HG03196 (cell line): ENCODE measurements at regions not wholly inside any gene's neighbourhood (a gene's known extent, or its start where the extent isn't known, plus 50 kb on each side); places are given as distances from the start of the nearest gene placed in this dataset.
"Not testable (repeated sequence)": the region's sequence is repeated elsewhere in the genome, so short reads cannot be mapped to it uniquely, and the experiment has no call there.

ENCODE experiments used
- ATAC-seq: cut with Tn5 transposase; IDR thresholded peaks from one replicate; pipeline ENCODE4 v1.9.1; 2021; ENCODE audit not compliant: unreplicated experiment

DNA sequence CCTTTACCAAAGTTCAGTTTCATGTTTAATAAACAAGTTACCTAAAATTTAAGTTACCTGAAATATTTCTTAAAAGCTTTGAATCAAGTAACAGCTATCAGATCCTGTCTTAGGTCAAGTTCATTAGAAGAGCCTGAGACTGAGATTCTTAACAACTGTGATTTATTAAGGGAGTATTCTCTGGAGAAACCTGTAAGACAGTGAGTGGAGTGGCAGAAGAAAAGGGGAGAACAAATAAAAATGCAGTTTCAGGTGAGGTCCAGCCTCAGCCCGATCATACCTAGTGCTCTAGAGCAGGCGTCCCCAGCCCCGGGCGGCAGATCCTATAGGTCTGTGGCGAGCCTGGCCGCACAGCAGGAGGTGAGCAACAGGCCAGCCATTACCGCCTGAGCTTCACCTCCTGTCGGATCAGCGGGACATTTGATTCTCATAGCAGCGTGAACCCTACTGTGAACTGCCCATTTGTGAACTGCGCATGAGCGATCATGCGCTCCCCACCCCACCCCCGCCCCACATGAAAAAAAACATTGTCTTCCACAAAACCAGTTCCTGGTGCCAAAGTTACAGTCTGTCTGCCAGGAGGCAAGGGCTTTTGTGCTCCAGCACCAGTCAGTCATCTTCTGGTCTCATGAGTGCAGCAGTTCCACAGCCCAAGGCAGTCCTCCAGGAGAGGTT, 59.2 kb upstream of the ADGRB3 start:
- no peak for ATAC-seq

- ATAC-seq = peak; percentile 11
These were observed 62.1 kb upstream of the ADGRB3 start for GRCh38 chr6:68572975-68573374.

GRCh38 chr6:68572525-68572924, 62.6 kb upstream of the ADGRB3 start:
- ATAC-seq = peak; percentile 87

DNA sequence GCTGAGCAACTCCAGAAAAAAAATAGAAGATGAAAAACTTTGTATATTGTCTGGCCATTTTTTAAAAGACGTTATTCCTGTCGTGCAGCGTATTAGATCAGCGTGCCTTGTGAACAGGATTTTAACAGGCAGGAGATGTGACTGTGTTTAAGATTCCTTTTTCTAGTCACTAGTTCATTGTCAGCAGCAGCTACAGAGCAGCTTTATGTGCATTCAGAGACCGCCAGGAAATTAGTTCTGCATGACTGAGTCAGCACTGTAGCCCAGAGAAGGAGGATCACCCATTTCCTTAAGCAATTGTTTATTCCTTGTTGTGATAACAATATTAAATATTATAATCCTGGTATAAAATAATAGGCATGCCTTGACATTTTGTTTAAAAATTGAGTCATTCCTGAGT, 75.4 kb upstream of the ADGRB3 start:
- no peak for ATAC-seq

DNA sequence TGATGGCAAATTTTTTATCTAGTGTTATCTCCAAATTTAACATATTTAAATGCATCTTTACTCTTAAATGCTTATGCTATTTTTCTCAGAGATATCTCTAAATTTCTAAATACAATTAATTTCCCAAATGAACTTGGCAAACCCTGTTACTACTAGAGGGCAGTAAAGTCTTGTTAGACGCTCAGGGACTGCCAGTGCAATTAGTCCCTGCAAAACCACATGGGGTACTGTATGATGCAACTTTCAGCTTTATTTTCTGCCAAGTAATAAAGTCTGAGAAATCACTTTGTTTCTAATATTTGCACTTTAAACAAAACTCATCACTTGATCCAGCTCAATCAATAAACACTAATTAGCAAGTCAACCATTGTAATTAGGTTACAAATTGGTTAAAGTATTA, 76.0 kb upstream of the ADGRB3 start:
- ATAC-seq = no peak

DNA sequence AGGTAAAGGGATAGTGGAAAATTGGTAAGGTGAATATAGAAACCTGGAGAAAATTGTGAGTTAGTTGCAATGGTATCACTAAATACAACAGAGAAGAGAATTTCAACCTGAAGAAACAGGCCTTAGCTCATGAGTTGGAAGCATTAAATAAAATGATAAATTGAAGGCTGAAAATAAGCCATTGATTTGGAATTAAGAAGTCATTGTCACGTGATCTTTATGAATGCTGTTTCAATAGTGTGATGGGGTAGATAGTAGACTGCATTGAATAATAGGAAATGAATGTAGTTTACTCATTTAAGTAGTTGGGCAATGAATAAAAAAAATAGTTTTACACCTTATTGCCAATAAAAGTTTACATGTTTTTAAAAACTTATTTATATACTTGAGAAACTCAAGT, 88.5 kb upstream of the ADGRB3 start:
- no peak for ATAC-seq

DNA sequence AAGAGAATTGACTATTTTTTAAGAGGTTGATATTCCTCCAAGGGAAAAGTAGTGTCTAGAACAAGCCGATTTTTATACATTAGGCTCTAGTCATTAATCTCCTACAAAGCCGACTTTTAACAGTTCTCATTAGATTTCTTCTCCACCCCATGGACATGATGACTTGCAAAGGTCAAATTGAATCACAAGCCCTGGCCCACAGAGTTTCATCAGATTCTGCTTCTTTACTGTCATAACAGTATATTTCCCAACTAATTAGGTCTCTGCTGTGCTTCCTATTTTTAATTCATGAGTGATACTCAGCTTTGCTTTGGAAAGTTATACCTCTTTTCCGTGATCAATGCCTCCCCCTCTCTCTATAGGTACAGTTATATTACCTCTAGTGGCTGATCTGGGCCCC, 90.6 kb upstream of the ADGRB3 start:
- no peak for ATAC-seq

DNA sequence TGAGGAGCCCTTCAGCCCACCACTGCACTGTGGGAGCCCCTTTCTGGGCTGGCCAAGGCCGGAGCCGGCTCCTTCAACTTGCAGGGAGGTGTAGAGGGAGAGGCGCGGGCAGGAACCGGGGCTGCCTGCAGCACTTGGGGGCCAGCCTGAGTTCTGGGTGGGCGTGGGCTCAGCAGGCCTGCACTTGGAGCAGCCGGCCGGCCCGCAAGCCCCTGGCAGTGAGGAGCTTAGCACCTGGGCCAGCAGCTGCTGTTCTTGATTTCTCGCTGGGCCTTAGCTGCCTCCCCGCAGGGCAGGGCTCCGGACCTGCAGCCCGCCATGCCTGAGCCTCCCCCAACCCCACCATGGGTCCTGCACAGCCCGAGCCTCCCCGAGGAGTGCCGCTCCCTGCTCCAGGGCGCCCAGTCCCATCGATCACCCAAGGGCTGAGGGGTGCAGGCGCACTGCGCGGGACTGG, 101.7 kb upstream of the ADGRB3 start:
- no peak for ATAC-seq

DNA sequence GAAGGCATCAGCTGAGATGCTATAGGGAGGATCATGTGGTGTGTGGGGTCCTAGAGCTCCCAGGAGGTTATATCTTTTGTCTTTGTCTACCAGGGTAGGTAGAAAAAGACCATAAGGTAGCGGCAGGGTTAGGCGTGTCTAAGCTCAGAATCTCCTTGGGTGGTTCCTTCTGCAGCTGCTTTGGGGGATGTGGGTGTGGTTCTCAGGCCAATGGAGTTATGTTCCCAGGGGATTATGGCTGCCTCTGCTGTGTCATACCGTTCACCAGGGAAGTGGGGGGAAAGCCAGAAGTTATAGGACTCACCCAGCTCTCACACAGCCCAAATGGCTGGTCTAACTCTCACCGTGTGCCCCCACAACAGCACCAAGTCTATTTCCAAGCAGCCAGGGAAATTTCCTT, 107.4 kb upstream of the ADGRB3 start:
- ATAC-seq = no peak

- no peak for ATAC-seq
These were observed 128.2 kb upstream of the ADGRB3 start for GRCh38 chr6:68506911-68507310.

DNA sequence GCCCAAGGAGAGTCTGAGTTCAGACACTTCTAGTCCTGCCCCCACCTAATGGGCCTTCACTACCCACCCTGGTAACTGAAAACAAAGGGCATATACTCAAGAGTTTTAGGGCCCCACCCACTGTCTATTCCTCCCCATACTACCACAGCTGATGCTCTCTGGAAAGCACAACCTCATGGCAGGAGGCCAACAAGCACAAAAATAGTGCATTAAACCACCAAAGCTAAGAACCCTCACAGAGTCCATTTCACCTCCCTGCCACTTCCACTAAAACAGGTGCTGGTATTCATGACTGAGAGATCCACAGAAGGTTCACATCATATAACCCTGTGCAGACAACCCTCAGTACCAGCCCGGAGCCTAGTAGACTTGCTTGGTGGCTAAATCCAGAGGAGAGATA, 132.1 kb upstream of the ADGRB3 start:
- no peak for ATAC-seq

DNA sequence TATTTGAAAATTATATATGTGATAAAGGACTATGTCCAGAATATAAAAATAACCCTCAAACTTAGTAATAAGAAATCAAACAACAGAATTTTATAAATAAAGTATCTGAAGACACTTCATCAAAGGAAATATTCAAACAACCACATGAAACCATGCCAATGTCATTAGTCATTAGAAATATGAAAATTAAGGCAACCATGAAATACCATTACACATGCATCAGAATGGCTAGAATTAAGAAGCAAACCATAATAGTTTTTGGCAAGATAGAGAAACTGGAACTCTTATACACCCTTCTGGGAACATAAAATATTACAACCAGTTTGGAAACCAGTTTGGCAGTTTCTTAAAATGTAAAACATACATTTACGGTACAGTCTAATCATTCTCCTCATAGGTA, 137.2 kb upstream of the ADGRB3 start:
- ATAC-seq = no peak

- not testable (repeated sequence) for ATAC-seq
These were observed 140.2 kb upstream of the ADGRB3 start for GRCh38 chr6:68494880-68495279.

- ATAC-seq = no peak
These were observed 158.5 kb upstream of the ADGRB3 start for GRCh38 chr6:68476611-68477010.

DNA sequence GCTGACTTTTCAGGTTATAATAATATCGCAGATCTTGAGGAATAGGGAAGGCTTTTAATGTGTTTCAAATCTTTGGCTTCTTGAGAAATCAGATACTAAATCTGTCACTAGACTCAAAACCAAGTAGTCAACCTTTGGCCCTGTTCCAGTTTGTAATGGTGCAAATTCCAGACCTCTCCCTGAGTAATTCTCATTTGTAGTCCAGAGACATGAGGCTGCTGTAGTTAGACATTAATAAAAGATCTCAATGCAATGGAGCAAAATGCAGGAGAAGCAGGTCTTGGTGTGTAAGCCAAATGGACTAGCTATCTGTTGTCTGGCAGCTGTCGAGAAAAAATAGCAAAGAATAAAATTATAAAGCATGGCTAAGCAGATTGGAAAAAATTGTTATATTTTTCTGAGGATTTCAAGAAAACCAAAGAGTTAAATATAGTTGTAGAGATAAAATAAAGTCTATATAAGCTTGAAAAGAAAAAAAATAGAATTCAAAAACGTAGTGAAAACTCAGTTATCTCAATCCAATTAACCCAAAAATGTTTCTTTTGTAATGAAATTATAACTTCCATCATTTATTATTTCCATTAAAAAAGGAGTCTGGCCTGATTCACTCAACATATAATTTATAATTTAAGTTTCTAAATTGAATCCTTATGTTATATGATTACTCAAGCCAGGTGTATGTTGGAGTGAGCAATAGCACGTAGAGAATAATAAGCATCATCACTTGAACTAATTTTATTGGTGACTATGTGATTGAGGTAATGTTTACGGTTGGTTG, 161.5 kb upstream of the ADGRB3 start:
- ATAC-seq = no peak

DNA sequence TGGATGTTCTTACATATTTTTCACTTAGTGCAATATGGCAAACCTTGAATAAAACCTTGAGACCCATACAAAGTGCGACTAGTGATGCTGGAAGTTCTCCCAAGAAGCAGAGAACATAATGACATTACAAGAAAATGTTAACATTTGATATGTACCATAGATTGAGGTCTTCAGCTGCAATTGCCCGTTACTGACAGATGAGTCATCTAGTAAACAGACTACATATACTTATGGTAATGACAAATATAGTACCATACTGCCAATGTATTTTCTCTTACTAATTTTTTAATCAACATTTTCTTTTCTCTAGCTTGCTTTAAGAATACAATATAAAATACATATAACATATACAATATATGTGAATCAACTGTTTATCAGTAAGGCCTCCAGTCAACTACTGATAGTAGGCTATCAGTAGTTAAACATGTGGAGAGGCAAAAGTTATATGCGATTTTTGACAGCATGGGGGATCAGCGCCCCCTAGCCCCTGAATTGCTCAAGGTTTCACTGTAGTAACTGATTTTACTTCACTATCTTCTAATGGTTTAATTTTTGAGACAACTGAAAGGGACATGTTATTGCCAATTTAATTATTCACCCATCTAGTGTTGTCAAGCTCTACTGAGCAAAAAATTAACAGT, 166.7 kb upstream of the ADGRB3 start:
- no peak for ATAC-seq

- no peak for ATAC-seq
These were observed 176.6 kb upstream of the ADGRB3 start for GRCh38 chr6:68458447-68458846.

- no peak for ATAC-seq
These were observed 188.0 kb upstream of the ADGRB3 start for GRCh38 chr6:68447112-68447511.

- ATAC-seq = no peak
These were observed 189.2 kb upstream of the ADGRB3 start for GRCh38 chr6:68445926-68446325.

DNA sequence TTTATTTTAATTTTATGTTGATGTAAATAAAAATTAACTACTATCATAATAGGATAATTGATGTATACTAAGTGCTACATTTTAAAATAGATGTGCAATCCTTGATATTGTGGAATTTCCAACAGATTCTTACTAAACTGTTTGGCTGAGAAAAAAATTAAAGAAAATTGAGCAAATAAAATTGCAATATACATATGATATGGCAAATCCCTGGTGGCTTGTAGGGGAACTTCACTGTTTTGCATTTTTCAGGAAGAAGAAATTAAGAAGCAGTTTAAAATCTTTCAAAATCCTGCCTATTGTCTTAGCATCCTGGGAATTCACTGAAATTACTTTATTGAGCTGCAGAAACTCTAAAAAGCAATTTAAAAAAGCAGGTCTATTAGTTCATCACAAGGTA, 191.4 kb upstream of the ADGRB3 start:
- no peak for ATAC-seq

DNA sequence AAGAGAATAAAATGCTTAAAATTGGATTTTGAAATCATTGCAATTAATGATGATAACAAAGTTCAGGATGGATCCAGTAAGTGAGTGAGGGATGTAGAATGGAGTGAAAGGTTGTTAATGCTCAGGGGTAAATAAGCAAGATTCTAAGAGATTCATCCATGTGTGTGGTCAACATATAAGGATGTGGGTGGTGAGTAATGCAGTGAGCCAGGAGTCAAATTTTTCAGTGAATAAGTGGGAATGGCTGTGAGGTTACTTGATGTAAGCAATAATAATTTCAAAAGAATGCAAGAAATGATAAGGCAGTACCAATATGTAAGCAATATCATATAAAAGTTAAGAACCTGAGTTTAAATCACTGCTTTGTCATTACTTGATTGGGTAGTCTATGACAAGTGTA, 207.5 kb upstream of the ADGRB3 start:
- ATAC-seq = no peak

DNA sequence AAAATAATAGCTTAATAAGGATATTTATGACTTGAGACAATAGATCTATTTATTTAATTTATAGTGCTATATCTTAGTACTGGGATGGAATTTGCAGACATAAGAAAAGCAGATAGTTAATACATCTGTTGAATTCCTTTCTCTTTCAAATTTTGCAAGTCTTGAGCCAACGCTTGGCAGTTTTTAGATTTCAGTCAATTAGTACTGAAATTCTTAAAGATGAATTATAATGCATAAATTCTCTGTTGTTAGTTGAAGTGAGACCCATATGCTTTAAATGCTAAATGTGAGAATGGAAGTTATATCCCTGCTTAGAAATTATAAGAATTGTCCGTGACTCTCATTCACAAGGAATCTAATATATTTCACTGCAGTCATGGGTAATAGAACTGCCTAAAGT, 225.1 kb upstream of the ADGRB3 start:
- no peak for ATAC-seq
